VCaP (cell line): ENCODE measurements at regions not wholly inside any gene's neighbourhood (a gene's known extent, or its start where the extent isn't known, plus 50 kb on each side); places are given as distances from the start of the nearest gene placed in this dataset.

Experiments
- H3K27ac ChIP-seq: fragments of 450-650 bp; 2 replicates; pipeline ENCODE4 v1.5.1; 2017
- CTCF ChIP-seq: fragments of 450-650 bp; conservative IDR thresholded peaks from 2 replicates; pipeline ENCODE4 v1.5.1; 2017; ENCODE audit warnings: mild to moderate bottlenecking, moderate library complexity

- TF ChIP-seq CTCF, result no peak
- peak overlapping the region; percentile 0; the same call in 1 of the 2 replicates for H3K27ac ChIP-seq
These were observed 246.3 kb downstream of the KCNC2 start for GRCh38 chr12:74963304-74963703.

GRCh38 chr12:74963867-74964331, 245.7 kb downstream of the KCNC2 start:
- no peak for TF ChIP-seq CTCF
- H3K27ac ChIP-seq, result peak overlapping the region; percentile 0; the same call in 1 of the 2 replicates

GRCh38 chr12:74964390-74964789, 245.2 kb downstream of the KCNC2 start:
- TF ChIP-seq CTCF, result no peak
- no peak overlapping the region for H3K27ac ChIP-seq

- H3K27ac ChIP-seq, result no peak overlapping the region
- TF ChIP-seq CTCF, result no peak
These were observed 238.4 kb downstream of the KCNC2 start for GRCh38 chr12:74971201-74971600.

GRCh38 chr12:74977832-74978481, 231.7 kb downstream of the KCNC2 start:
- no peak overlapping the region for H3K27ac ChIP-seq
- TF ChIP-seq CTCF, result no peak

GRCh38 chr12:74980510-74980909, 229.1 kb downstream of the KCNC2 start:
- peak overlapping the region; percentile 85 for H3K27ac ChIP-seq
- TF ChIP-seq CTCF, result no peak

- H3K27ac ChIP-seq, result peak overlapping the region; percentile 85
- no peak for TF ChIP-seq CTCF
These were observed 228.1 kb downstream of the KCNC2 start for GRCh38 chr12:74981541-74981940.
